ENCODE measurements at regions not wholly inside any gene's neighbourhood (a gene's known extent, or its start where the extent isn't known, plus 50 kb on each side); places are given as distances from the start of the nearest gene placed in this dataset.

DNA sequence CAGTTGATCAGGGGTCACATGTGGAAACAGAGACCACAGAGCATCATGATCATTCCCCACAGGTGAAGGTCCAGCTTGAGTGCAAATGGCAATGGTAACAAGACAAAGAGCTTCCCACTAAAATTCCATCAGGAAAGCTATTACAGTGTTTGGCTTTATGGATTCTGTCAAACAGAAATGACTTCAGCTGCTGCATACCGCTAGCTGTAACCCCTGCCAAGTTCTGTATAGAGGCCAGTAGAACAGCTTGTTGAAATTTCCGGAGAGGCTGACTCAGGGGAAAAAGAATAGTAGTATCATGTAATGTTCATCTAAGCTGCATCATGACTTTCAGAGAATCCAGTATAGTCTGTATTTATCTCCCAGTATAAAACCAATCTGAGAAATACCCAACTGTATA lies 1704.7 kb downstream of the SLITRK5 start:
- DNase-seq (ENCODE audit: extremely low spot score, unreplicated experiment) = no peak
- no peak for TF ChIP-seq CTCF (conservative IDR thresholded peaks at IDR 0.05)
- no peak overlapping the region for H3K4me3 Mint-ChIP-seq
- H3K9me3 Mint-ChIP-seq = no peaks in the 10 kb centered on the region
- H3K4me1 Mint-ChIP-seq (ENCODE audit: unreplicated experiment) = peaks cover 7% of the 10 kb centered on the region
- no peak overlapping the region for H3K27ac Mint-ChIP-seq
- H3K36me3 Mint-ChIP-seq = no peaks in the 10 kb centered on the region
- H3K27me3 Mint-ChIP-seq = no peaks in the 10 kb centered on the region

- Mint-ChIP-seq H3K27ac (no peak overlapping the region), H3K36me3 (no peaks in the 10 kb centered on the region), H3K4me1 (ENCODE audit: unreplicated experiment) (peaks cover 7% of the 10 kb centered on the region), H3K4me3 (peak overlapping the region; percentile 16), H3K9me3 (no peaks in the 10 kb centered on the region), H3K27me3 (no peaks in the 10 kb centered on the region)
- no peak for DNase-seq (ENCODE audit: extremely low spot score, unreplicated experiment)
- TF ChIP-seq CTCF (conservative IDR thresholded peaks at IDR 0.05) = no peak
Observed at GRCh38 chr13:89380101-89380500, 1708.9 kb downstream of the SLITRK5 start.

DNA sequence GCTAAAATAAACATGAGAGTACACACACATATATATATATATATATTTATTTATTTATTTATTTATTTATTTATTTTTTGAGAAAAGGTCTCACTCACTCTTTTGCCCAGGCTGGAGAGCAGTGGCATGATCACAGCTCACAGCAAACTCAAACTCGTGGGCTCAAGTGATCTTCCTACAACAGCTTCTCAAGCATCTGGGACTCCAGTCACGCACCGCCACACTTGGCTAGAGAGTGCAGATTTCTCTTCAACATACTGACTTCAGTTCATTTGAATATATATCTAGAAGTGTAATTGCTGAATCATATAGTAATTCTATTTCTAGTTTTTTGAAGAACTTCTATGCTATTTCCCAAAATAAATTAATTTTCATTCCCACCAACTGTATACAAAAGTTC lies 1711.8 kb downstream of the SLITRK5 start:
- H3K9me3 Mint-ChIP-seq = no peaks in the 10 kb centered on the region
- H3K27me3 Mint-ChIP-seq = peaks cover 4% of the 10 kb centered on the region
- peaks cover 8% of the 10 kb centered on the region for H3K4me1 Mint-ChIP-seq (ENCODE audit: unreplicated experiment)
- no peak overlapping the region for H3K4me3 Mint-ChIP-seq
- TF ChIP-seq CTCF (conservative IDR thresholded peaks at IDR 0.05) = no peak
- no peaks in the 10 kb centered on the region for H3K36me3 Mint-ChIP-seq
- no peak overlapping the region for H3K27ac Mint-ChIP-seq
- no peak for DNase-seq (ENCODE audit: extremely low spot score, unreplicated experiment)

DNA sequence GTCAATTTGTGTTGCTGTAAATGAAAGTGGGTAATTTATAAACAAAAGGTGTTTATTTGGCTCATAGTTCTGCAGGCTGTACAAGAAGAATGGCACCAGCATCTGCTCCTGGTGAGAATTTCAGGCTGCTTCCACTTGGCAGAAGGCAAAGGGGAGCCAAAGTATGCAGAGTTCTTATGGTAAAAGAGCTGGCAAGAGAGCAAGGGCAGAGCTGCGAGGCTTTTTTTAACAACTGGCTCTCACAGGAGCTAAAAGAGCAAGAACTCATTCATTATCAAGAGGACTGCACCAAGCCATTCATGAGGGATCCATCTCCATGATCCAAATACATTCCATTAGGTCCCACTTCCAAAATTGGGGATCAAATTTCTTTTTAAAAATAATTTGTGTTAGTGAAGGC lies 1712.7 kb downstream of the SLITRK5 start:
- Mint-ChIP-seq H3K27me3 (peaks cover 4% of the 10 kb centered on the region), H3K9me3 (no peaks in the 10 kb centered on the region), H3K27ac (no peak overlapping the region), H3K4me1 (ENCODE audit: unreplicated experiment) (peaks cover 10% of the 10 kb centered on the region), H3K36me3 (no peaks in the 10 kb centered on the region), H3K4me3 (no peak overlapping the region)
- no peak for TF ChIP-seq CTCF (conservative IDR thresholded peaks at IDR 0.05)
- DNase-seq (ENCODE audit: extremely low spot score, unreplicated experiment) = no peak

GRCh38 chr13:89393758-89394304 lies 1722.7 kb downstream of the SLITRK5 start:
- no peak overlapping the region for H3K27ac Mint-ChIP-seq
- no peaks in the 10 kb centered on the region for H3K4me1 Mint-ChIP-seq (ENCODE audit: unreplicated experiment)
- no peaks in the 10 kb centered on the region for H3K27me3 Mint-ChIP-seq
- H3K36me3 Mint-ChIP-seq = no peaks in the 10 kb centered on the region
- TF ChIP-seq CTCF (conservative IDR thresholded peaks at IDR 0.05) = no peak
- H3K9me3 Mint-ChIP-seq = peaks cover 11% of the 10 kb centered on the region
- H3K4me3 Mint-ChIP-seq = no peak overlapping the region
- DNase-seq (ENCODE audit: extremely low spot score, unreplicated experiment) = no peak

GRCh38 chr13:89401264-89401675 lies 1730.1 kb downstream of the SLITRK5 start:
- Mint-ChIP-seq H3K27me3 (no peaks in the 10 kb centered on the region), H3K9me3 (peaks cover 15% of the 10 kb centered on the region), H3K27ac (peak overlapping the region; percentile 75), H3K4me3 (no peak overlapping the region), H3K36me3 (no peaks in the 10 kb centered on the region), H3K4me1 (ENCODE audit: unreplicated experiment) (peaks cover 4% of the 10 kb centered on the region)
- DNase-seq (ENCODE audit: extremely low spot score, unreplicated experiment) = no peak
- no peak for TF ChIP-seq CTCF (conservative IDR thresholded peaks at IDR 0.05)

Measured in type B pancreatic cell (in vitro differentiated cells).